ENCODE measurements at regions not wholly inside any gene's neighbourhood (a gene's known extent, or its start where the extent isn't known, plus 50 kb on each side); places are given as distances from the start of the nearest gene placed in this dataset.

DNA sequence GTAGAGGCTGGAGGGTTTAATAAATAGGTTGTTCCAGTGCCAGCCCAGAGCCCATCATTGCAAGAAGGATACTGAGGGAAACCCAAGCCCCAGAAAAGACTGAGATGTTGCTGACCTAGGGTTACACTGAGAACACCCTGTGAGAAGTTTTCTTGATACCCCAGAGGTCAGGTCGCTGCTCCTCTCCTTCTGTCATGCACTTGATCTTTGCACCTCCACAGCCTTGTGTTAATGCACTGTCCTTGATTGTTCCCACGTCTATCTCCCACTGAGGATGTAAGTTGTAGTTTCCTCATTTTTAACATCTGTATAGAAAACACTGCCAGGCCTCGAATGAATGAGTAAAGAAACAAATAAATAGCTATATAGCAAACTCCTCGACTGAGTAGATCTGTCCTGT, 195.3 kb upstream of the AHR start:
- TF ChIP-seq, protein P1, sequence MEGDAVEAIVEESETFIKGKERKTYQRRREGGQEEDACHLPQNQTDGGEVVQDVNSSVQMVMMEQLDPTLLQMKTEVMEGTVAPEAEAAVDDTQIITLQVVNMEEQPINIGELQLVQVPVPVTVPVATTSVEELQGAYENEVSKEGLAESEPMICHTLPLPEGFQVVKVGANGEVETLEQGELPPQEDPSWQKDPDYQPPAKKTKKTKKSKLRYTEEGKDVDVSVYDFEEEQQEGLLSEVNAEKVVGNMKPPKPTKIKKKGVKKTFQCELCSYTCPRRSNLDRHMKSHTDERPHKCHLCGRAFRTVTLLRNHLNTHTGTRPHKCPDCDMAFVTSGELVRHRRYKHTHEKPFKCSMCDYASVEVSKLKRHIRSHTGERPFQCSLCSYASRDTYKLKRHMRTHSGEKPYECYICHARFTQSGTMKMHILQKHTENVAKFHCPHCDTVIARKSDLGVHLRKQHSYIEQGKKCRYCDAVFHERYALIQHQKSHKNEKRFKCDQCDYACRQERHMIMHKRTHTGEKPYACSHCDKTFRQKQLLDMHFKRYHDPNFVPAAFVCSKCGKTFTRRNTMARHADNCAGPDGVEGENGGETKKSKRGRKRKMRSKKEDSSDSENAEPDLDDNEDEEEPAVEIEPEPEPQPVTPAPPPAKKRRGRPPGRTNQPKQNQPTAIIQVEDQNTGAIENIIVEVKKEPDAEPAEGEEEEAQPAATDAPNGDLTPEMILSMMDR (IDR thresholded peaks at IDR 0.05), result no peak
- TF ChIP-seq POLR2A (IDR thresholded peaks at IDR 0.05), result no peak

Measured in adrenal gland (tissue), 5 donors.